ENCODE measurements at regions not wholly inside any gene's neighbourhood (a gene's known extent, or its start where the extent isn't known, plus 50 kb on each side); places are given as distances from the start of the nearest gene placed in this dataset.

GRCh38 chr6:81838031-81838430, 85.5 kb upstream of the TENT5A start:
- Histone ChIP-seq H4K20me1 (ENCODE audit: control insufficient read depth, insufficient read depth, low read depth, low read length) (no peaks in the 10 kb centered on the region), H3F3A (ENCODE audit: control insufficient read depth, insufficient read depth) (no peaks in the 10 kb centered on the region), H3K27ac (ENCODE audit: low read depth, low read length) (no peak overlapping the region), H3K9me3 (ENCODE audit: control insufficient read depth, insufficient read depth, low read length) (no peaks in the 10 kb centered on the region), H3K9me2 (replicated peaks; ENCODE audit: control insufficient read depth, low read length) (no peaks in the 10 kb centered on the region), H3K4me2 (ENCODE audit: low read length) (no peak overlapping the region), H3K36me3 (ENCODE audit: control insufficient read depth, low read length) (no peaks in the 10 kb centered on the region), H3K27me3 (ENCODE audit: control insufficient read depth, low read length) (no peaks in the 10 kb centered on the region), H3K4me1 (ENCODE audit: control insufficient read depth, low read length) (no peaks in the 10 kb centered on the region), H3K79me2 (ENCODE audit: control insufficient read depth, low read length) (no peaks in the 10 kb centered on the region), H3K4me3 (ENCODE audit: low read length) (no peak overlapping the region)
- TF ChIP-seq CTCF (IDR thresholded peaks at IDR 0.05; ENCODE audit: low read depth, low read length, poor library complexity, severe bottlenecking) (no peak), EZH2phosphoT487 (IDR thresholded peaks at IDR 0.05; ENCODE audit: borderline replicate concordance, low read length) (no peak)

GRCh38 chr6:81834141-81834681, 81.7 kb upstream of the TENT5A start:
- TF ChIP-seq EZH2phosphoT487 (IDR thresholded peaks at IDR 0.05; ENCODE audit: borderline replicate concordance, low read length) (no peak), CTCF (IDR thresholded peaks at IDR 0.05; ENCODE audit: low read depth, low read length, poor library complexity, severe bottlenecking) (no peak)
- H3K9me3 ChIP-seq (ENCODE audit: control insufficient read depth, insufficient read depth, low read length) = no peaks in the 10 kb centered on the region
- no peaks in the 10 kb centered on the region for H3F3A ChIP-seq (ENCODE audit: control insufficient read depth, insufficient read depth)
- no peaks in the 10 kb centered on the region for H3K36me3 ChIP-seq (ENCODE audit: control insufficient read depth, low read length)
- no peak overlapping the region for H3K27ac ChIP-seq (ENCODE audit: low read depth, low read length)
- H3K9me2 ChIP-seq (replicated peaks; ENCODE audit: control insufficient read depth, low read length) = no peaks in the 10 kb centered on the region
- no peak overlapping the region for H3K4me2 ChIP-seq (ENCODE audit: low read length)
- no peaks in the 10 kb centered on the region for H3K79me2 ChIP-seq (ENCODE audit: control insufficient read depth, low read length)
- no peaks in the 10 kb centered on the region for H4K20me1 ChIP-seq (ENCODE audit: control insufficient read depth, insufficient read depth, low read depth, low read length)
- no peak overlapping the region for H3K4me3 ChIP-seq (ENCODE audit: low read length)
- no peaks in the 10 kb centered on the region for H3K27me3 ChIP-seq (ENCODE audit: control insufficient read depth, low read length)
- no peaks in the 10 kb centered on the region for H3K4me1 ChIP-seq (ENCODE audit: control insufficient read depth, low read length)

DNA sequence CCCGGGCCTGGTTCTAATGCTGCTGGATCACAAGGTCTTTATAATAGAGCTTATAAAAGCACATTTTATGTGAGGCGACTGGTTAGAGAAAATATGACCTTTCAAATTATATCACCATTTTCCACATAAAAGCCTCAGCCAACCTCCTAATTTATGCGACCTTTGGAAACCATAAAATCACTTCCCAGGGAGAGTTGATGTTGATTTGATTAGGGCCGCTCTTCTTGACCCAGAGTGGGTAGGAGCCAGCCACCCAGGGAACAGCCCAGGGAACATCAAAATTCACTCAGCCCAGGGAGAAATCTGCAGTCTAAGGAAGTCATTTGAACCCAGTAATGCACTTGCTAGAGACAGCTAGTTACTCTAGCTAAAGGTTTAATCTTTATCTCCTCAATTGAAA, 79.8 kb upstream of the TENT5A start:
- Histone ChIP-seq H3K27me3 (ENCODE audit: control insufficient read depth, low read length) (no peaks in the 10 kb centered on the region), H3K4me2 (ENCODE audit: low read length) (no peak overlapping the region), H3K36me3 (ENCODE audit: control insufficient read depth, low read length) (no peaks in the 10 kb centered on the region), H3K9me2 (replicated peaks; ENCODE audit: control insufficient read depth, low read length) (no peaks in the 10 kb centered on the region), H3K4me1 (ENCODE audit: control insufficient read depth, low read length) (no peaks in the 10 kb centered on the region), H3K27ac (ENCODE audit: low read depth, low read length) (no peak overlapping the region), H4K20me1 (ENCODE audit: control insufficient read depth, insufficient read depth, low read depth, low read length) (no peaks in the 10 kb centered on the region), H3F3A (ENCODE audit: control insufficient read depth, insufficient read depth) (no peaks in the 10 kb centered on the region), H3K9me3 (ENCODE audit: control insufficient read depth, insufficient read depth, low read length) (no peaks in the 10 kb centered on the region), H3K79me2 (ENCODE audit: control insufficient read depth, low read length) (no peaks in the 10 kb centered on the region), H3K4me3 (ENCODE audit: low read length) (no peak overlapping the region)
- no peak for TF ChIP-seq CTCF (IDR thresholded peaks at IDR 0.05; ENCODE audit: low read depth, low read length, poor library complexity, severe bottlenecking)
- no peak for TF ChIP-seq EZH2phosphoT487 (IDR thresholded peaks at IDR 0.05; ENCODE audit: borderline replicate concordance, low read length)

Measured in DOHH2 (cell line).